ENCODE measurements at regions not wholly inside any gene's neighbourhood (a gene's known extent, or its start where the extent isn't known, plus 50 kb on each side); places are given as distances from the start of the nearest gene placed in this dataset.

- TF ChIP-seq CTCF (IDR thresholded peaks at IDR 0.05) (no peak), POLR2AphosphoS5 (IDR thresholded peaks at IDR 0.05) (no peak)
These were observed 92.3 kb upstream of the BEND6 start for GRCh38 chr6:56862415-56863175.
